ENCODE measurements at regions not wholly inside any gene's neighbourhood (a gene's known extent, or its start where the extent isn't known, plus 50 kb on each side); places are given as distances from the start of the nearest gene placed in this dataset.

DNA sequence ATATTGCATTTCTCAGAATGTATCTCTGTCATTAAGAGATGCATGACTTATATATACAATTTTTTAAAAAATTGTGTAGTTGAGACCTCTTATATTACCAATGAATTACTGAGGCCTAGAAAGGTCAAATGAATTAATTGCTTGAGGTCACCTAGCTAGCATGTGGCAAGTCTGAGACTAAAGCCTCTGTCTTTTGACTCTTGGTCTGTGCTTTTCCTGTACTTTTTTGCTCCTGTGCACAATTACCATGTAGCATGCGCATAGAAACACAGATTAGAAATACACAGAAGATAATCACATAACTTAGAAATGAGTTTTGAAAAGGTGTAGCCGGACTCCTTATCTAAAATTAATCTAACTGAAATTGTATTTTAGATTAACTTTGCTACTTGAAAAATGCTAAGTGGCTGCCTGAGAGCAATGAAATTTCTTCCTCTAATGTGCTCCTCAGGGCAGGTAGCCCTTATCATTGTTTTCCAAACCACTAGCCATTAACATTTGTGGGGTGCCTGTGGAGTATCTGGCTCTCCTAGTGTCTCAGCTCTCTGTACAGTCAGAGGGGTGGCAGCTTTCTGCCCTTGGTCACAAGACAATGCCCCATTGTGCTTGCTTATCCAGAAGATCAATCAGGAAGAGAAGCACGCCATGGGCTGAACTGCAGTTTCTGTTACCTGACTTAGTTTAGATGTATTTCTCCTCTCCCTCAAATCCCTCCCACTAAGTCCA lies 119.6 kb downstream of the RFC3 start:
- TF ChIP-seq, protein P1, sequence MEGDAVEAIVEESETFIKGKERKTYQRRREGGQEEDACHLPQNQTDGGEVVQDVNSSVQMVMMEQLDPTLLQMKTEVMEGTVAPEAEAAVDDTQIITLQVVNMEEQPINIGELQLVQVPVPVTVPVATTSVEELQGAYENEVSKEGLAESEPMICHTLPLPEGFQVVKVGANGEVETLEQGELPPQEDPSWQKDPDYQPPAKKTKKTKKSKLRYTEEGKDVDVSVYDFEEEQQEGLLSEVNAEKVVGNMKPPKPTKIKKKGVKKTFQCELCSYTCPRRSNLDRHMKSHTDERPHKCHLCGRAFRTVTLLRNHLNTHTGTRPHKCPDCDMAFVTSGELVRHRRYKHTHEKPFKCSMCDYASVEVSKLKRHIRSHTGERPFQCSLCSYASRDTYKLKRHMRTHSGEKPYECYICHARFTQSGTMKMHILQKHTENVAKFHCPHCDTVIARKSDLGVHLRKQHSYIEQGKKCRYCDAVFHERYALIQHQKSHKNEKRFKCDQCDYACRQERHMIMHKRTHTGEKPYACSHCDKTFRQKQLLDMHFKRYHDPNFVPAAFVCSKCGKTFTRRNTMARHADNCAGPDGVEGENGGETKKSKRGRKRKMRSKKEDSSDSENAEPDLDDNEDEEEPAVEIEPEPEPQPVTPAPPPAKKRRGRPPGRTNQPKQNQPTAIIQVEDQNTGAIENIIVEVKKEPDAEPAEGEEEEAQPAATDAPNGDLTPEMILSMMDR (IDR thresholded peaks at IDR 0.05 in 8 of 11, conservative IDR thresholded peaks at IDR 0.05 in 3 of 11) = no peak
- TF ChIP-seq POLR2AphosphoS5 (IDR thresholded peaks at IDR 0.05) (no peak), POLR2A (IDR thresholded peaks at IDR 0.05) (no peak)

Measured in spleen (tissue), 7 donors.